IPS-20b (cell line): ENCODE measurements at regions not wholly inside any gene's neighbourhood (a gene's known extent, or its start where the extent isn't known, plus 50 kb on each side); places are given as distances from the start of the nearest gene placed in this dataset.

ENCODE experiments used
- H3K27ac ChIP-seq: one replicate; pipeline ENCODE4 v1.5.1; 2013; ENCODE audit warnings: low read length
- H3K27me3 ChIP-seq: 2 replicates; pipeline ENCODE4 v1.6.1; 2013; ENCODE audit warnings: mild to moderate bottlenecking, low read length, inconsistent platforms; ENCODE audit not compliant: insufficient read depth
- H3K36me3 ChIP-seq: 2 replicates; pipeline ENCODE4 v1.6.1; 2013; ENCODE audit warnings: low read depth, mild to moderate bottlenecking, inconsistent platforms, low read length, moderate library complexity; ENCODE audit not compliant: insufficient read depth
- H3K4me1 ChIP-seq: 2 replicates; pipeline ENCODE4 v1.6.1; 2013; ENCODE audit warnings: mild to moderate bottlenecking, control low read depth, inconsistent platforms, low read length, moderate library complexity; ENCODE audit not compliant: insufficient read depth
- H3K4me3 ChIP-seq: 2 replicates; pipeline ENCODE4 v1.5.1; 2013; ENCODE audit warnings: mild to moderate bottlenecking, low read length, inconsistent platforms
- H3K9ac ChIP-seq: 2 replicates; pipeline ENCODE4 v1.6.1; 2013; ENCODE audit warnings: low read depth, mild to moderate bottlenecking, inconsistent platforms, low read length, moderate library complexity
- H3K9me3 ChIP-seq: 2 replicates; pipeline ENCODE4 v1.6.1; 2013; ENCODE audit warnings: mild to moderate bottlenecking, low read depth, low read length, inconsistent platforms; ENCODE audit not compliant: insufficient read depth

DNA sequence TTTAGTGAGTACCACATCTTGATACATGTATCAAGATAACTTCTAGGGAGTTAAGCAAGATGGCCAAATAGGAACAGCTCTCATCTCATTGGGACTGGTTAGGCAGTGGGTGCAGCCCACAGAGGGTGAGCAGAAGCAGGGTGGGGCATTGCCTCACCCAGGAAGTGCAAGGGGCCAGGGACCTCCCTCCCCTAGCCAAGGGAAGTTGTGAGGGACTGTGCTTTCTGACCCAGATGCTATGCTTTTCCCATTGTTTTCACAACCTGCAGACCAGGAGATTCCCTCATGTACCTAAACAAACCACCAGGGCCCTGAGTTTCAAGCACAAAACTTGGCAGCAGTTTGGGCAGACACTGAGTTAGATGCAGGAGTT is 665.0 kb upstream of the CBLB start:
- Histone ChIP-seq H3K27ac (no peak overlapping the region), H3K27me3 (no peaks in the 10 kb centered on the region), H3K9ac (no peak overlapping the region), H3K36me3 (no peaks in the 10 kb centered on the region; the same call in 1 of the 2 replicates), H3K4me1 (no peaks in the 10 kb centered on the region), H3K9me3 (peaks cover 20% of the 10 kb centered on the region), H3K4me3 (no peak overlapping the region)

DNA sequence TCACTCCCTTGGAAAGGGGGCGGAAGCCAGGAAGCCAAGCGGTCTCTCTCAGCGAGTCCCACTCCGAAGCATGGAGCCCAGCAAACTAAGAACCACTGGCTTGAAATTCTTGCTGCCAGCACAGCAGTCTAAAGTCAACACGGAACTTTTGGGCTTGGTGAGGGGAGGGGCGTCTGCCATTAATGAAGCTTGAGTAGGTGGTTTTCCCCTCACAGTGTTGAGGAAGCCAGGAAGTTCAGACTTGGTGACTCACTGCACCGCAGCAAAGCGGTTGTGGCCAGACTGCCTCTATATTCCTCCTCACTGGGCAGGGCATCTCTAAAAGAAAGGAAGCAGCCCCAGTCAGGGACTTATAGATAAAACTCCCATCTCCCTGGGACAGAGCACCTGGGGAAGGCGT is 665.4 kb upstream of the CBLB start:
- H3K9ac ChIP-seq, result no peak overlapping the region
- H3K4me1 ChIP-seq, result no peaks in the 10 kb centered on the region
- no peak overlapping the region for H3K27ac ChIP-seq
- H3K36me3 ChIP-seq, result no peaks in the 10 kb centered on the region; the same call in 1 of the 2 replicates
- H3K9me3 ChIP-seq, result peaks cover 20% of the 10 kb centered on the region
- H3K27me3 ChIP-seq, result no peaks in the 10 kb centered on the region
- H3K4me3 ChIP-seq, result no peak overlapping the region

DNA sequence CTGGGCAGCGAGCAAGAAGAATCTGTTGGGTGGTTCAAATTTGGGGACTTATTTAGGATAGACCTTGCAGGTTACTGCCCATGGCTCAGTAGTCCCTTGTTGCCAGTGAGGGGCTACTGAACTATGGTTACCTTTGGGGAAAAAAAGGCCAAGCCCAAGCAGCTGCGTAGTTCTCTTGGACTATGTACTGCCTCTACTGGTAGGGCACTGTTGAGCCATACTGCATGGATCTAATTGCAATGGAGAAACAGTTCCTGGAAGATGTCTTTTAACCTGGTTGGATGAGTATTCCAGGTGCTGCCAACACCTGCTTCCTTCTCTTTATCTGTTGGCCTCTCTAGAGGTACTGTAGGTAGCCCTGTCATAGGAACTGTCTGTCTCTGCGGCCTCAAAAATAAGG is 671.9 kb upstream of the CBLB start:
- H3K4me1 ChIP-seq, result peaks cover 2% of the 10 kb centered on the region; the same call in 1 of the 2 replicates
- H3K9me3 ChIP-seq, result peaks cover 13% of the 10 kb centered on the region
- H3K36me3 ChIP-seq, result no peaks in the 10 kb centered on the region
- H3K27ac ChIP-seq, result no peak overlapping the region
- H3K4me3 ChIP-seq, result no peak overlapping the region
- no peak overlapping the region for H3K9ac ChIP-seq
- H3K27me3 ChIP-seq, result no peaks in the 10 kb centered on the region

DNA sequence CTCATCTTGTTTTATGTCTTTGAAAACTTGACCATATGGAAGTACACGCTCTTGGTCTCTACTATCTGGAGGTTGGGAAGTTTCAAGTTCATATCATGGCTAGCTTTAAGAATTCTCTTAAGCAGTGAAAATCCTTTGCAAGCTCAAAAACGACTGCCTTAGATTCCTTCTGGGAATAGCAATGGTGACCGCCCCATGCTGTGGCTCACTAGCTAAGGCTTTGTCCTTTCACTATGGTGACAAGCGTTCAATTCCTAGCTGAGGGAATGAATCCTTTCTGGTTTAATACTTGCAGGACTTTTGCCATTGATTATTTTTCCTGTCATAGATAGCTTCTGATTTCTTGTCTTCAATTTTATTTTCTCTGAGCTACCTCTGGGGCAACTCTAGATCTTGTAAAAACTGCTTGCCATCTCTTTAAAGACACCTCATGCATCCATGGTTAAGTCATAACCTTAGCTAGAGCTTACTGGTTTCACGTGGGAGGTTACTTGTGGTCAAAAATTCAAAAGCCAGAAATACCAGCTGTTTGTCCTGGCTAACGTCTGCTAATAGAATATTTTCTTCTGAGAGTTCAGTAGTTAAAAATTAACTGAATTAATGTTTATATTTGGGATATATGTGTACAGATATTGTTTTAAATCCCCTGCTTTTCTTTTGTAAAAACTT is 673.4 kb upstream of the CBLB start:
- Histone ChIP-seq H3K9me3 (peaks cover 28% of the 10 kb centered on the region), H3K27me3 (no peaks in the 10 kb centered on the region), H3K4me3 (no peak overlapping the region), H3K27ac (no peak overlapping the region), H3K4me1 (peaks cover 2% of the 10 kb centered on the region; the same call in 1 of the 2 replicates), H3K36me3 (no peaks in the 10 kb centered on the region), H3K9ac (no peak overlapping the region)

DNA sequence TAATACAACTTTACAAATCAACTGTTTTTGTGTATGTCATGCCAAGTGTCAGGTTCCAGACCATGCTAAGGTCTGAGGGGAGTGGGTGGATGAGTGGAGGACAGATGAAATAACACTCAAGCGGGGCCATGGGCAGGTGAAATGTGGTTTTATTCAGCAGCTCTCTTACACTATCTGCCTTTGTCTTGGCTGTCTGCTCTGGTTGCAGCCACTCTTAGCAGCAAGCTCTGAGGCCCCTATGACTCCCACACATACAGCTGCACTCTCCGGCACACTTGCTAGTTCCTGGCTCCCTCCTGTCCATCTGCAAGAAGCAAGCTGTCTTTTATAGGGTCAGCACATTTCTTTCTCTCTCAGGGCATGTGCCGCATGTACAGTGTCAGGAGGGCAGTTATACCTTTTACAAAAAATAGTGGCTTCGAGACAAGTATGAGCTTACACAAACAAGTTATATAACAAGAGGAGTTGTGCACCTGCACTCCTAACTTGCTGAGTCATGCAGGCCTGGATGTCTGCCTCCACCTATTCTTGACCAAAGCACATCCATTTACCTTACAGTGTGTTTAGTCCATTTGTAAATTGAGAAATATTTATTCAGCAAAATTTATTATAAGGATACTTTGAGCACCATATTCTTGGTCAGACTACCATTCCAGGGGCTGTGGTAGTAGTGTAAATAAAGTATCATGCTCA is 683.7 kb upstream of the CBLB start:
- Histone ChIP-seq H3K4me3 (no peak overlapping the region), H3K36me3 (no peaks in the 10 kb centered on the region), H3K27ac (no peak overlapping the region), H3K9me3 (peaks cover 16% of the 10 kb centered on the region), H3K27me3 (no peaks in the 10 kb centered on the region), H3K9ac (no peak overlapping the region), H3K4me1 (no peaks in the 10 kb centered on the region)

DNA sequence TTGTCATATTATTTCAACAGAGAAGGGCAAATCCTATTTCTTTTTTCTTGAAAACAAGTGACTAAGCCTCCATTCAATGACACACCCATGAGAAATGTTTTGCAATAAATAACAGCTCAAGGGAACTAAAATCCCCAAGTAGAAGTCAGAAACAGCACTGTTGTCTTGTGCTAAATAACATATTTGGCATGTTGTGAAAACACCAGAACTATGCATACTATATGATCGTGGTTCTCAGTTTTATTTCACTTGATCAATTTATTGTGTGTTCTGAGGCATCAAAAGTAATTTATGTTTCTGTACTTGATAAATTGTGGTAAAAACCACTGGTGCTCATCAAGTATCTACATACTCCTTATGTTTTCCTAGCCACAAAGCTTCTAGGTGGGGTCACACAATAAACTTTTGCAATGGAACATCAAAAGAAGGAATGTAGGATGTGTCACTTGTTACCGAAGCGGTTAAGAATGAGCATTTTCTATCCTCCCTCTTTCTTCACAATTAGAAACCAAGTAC is 691.7 kb upstream of the CBLB start:
- no peaks in the 10 kb centered on the region for H3K27me3 ChIP-seq
- no peaks in the 10 kb centered on the region for H3K36me3 ChIP-seq
- H3K9ac ChIP-seq, result no peak overlapping the region
- no peak overlapping the region for H3K27ac ChIP-seq
- no peak overlapping the region for H3K4me3 ChIP-seq
- no peaks in the 10 kb centered on the region; the same call in 1 of the 2 replicates for H3K4me1 ChIP-seq
- no peaks in the 10 kb centered on the region for H3K9me3 ChIP-seq

DNA sequence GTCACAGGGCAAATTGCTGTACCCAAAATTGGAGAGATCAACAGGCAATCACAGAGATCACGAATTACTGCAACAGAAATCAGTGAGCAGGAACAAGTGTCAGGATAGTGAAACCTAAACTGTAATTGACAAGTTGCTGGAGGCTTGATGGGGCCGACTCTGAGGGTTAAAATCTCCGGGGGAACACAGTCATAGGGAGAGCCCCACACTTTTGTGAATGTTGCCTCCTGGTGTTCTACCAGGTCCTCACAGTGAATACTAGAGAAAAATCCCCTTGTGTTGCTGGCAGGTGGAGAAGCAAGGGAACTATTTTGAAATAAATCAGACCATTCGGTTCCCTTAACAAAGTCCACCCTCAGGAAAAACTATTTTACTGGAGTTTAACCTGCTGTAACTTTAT is 697.5 kb upstream of the CBLB start:
- no peak overlapping the region for H3K27ac ChIP-seq

DNA sequence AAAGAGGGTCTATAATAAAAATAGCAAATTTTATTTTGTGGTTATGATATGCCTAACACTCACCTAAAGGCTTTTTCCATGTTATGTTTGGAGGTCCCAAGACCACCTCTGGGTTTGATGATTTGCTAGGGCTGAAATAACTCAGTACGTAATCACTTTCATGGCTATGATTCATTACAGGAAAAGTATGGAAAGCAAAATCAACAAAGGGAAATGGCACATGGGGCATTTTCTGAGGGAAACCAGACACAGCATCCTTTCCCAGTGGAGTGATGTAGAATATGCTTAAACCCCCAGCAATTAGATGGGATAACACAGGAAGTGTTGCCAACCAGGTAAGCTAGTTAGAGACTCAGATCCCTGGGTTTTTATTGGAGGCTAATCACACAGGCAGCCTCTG is 701.6 kb upstream of the CBLB start:
- H3K4me3 ChIP-seq, result no peak overlapping the region
- no peak overlapping the region for H3K27ac ChIP-seq
- no peak overlapping the region for H3K9ac ChIP-seq
- no peaks in the 10 kb centered on the region for H3K27me3 ChIP-seq
- H3K4me1 ChIP-seq, result no peaks in the 10 kb centered on the region
- H3K36me3 ChIP-seq, result no peaks in the 10 kb centered on the region
- H3K9me3 ChIP-seq, result no peaks in the 10 kb centered on the region

More for the DNA sequence above, 697.5 kb upstream of the CBLB start:
- no peak overlapping the region for H3K4me3 ChIP-seq
- no peaks in the 10 kb centered on the region for H3K4me1 ChIP-seq
- no peak overlapping the region for H3K9ac ChIP-seq
- no peaks in the 10 kb centered on the region for H3K36me3 ChIP-seq
- H3K9me3 ChIP-seq, result no peaks in the 10 kb centered on the region
- H3K27me3 ChIP-seq, result no peaks in the 10 kb centered on the region

DNA sequence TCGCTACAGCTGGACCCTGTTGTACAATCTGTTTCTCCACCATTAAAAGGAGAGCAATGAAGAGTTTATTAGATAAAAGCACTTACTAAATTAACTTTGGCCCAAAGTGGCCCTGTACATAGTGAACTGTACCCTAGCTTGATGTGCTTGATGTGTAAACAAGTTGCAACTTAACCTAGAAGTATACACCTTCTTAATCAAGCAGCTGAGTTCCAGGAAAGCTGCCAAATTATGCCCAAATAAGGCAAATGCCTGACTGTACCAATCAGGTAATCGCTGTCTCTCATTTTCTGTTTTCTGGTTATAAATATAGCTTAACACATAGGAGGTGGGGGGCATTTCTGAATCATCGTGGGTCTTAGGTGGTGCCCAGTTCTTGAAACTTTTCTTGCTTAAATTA is 704.8 kb upstream of the CBLB start:
- Histone ChIP-seq H3K27ac (no peak overlapping the region), H3K9me3 (no peaks in the 10 kb centered on the region), H3K4me1 (no peaks in the 10 kb centered on the region), H3K27me3 (no peaks in the 10 kb centered on the region), H3K36me3 (no peaks in the 10 kb centered on the region), H3K4me3 (no peak overlapping the region), H3K9ac (no peak overlapping the region)

DNA sequence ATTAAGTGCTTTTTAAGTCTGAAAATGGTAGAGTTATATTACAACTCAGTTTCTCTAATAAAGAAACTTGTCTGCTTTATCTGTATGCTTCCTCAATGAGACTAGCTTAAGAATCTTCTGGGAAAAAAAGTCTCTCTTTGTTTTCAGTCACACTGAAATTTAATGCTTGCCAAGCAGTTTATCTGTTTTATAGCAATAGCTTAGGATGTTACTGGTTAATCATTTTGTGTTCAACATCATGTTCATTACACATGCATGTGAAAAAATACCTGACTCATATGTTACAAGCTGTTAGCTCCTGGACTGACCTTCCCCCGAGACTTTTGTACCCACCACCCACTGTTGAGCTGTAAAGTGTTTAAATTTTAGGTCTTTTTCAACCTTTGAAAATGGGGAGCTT is 706.2 kb upstream of the CBLB start:
- Histone ChIP-seq H3K27ac (no peak overlapping the region), H3K9me3 (no peaks in the 10 kb centered on the region), H3K27me3 (no peaks in the 10 kb centered on the region), H3K36me3 (no peaks in the 10 kb centered on the region), H3K4me3 (no peak overlapping the region), H3K9ac (no peak overlapping the region), H3K4me1 (no peaks in the 10 kb centered on the region)

DNA sequence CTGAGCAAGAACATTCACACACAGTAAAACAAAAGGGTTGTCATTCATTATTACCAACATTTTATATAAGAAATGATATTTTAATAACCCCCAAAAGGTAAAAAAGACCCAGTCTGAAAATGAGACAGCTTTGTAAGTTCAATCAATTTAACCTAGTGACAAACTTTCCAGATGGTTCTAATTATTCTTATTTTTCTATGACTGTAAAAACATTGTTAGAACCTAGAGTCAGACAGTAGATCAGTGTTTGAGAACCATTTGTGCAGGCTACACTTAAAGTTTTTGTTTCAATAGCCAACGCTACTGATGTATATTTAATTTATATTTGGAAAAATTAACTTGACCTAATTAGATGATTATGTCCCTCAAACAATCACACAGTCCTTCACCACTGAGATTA is 708.4 kb upstream of the CBLB start:
- no peak overlapping the region for H3K27ac ChIP-seq
- H3K36me3 ChIP-seq, result no peaks in the 10 kb centered on the region
- no peaks in the 10 kb centered on the region for H3K9me3 ChIP-seq
- H3K4me1 ChIP-seq, result no peaks in the 10 kb centered on the region
- H3K27me3 ChIP-seq, result no peaks in the 10 kb centered on the region
- no peak overlapping the region for H3K4me3 ChIP-seq
- no peak overlapping the region for H3K9ac ChIP-seq

DNA sequence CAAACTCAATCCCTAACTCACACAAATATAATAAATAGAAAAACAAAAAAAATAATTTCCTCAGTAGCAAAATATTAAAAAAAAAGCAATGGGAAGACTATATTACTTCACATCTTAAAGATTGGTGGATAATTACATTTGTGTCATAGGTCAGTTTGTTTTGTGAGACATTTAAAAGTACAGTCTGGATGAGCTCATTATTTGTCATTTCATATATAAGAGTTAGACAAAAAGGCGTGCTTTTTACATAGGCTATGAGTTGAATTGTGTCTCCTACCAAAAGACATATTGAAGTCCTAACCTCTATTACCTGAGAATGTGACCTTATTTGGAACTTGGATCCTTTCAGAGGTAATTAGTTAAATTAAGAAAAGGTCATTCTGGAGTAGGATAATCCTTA is 710.1 kb upstream of the CBLB start:
- no peaks in the 10 kb centered on the region for H3K27me3 ChIP-seq
- H3K9me3 ChIP-seq, result no peaks in the 10 kb centered on the region
- no peak overlapping the region for H3K9ac ChIP-seq
- H3K27ac ChIP-seq, result no peak overlapping the region
- no peaks in the 10 kb centered on the region for H3K4me1 ChIP-seq
- no peak overlapping the region for H3K4me3 ChIP-seq
- H3K36me3 ChIP-seq, result no peaks in the 10 kb centered on the region
